Esophagus muscularis mucosa (tissue), 4 donors: ENCODE measurements at regions not wholly inside any gene's neighbourhood (a gene's known extent, or its start where the extent isn't known, plus 50 kb on each side); places are given as distances from the start of the nearest gene placed in this dataset.
"Not testable (repeated sequence)": the region's sequence is repeated elsewhere in the genome, so short reads cannot be mapped to it uniquely, and the experiment has no call there.

ENCODE experiments used
- DNase-seq: peaks from one replicate; pipeline ENCODE4 v3.0.0-alpha.2; 2017; ENCODE audit errors: extremely low spot score
- H3K27ac ChIP-seq, 4 donors: fragments of 200-600 bp; sonication (generic); replicated peaks in 1 of 4; 1 replicate in 3 of 4; 2 replicates in 1 of 4; pipeline ENCODE4 v1.5.1; 2016 to 2019; ENCODE audit warnings: mild to moderate bottlenecking in 1 of 4
- H3K27me3 ChIP-seq, 4 donors: fragments of 200-600 bp; sonication (generic); one replicate each; pipeline versions ENCODE4 v1.5.1 to v1.6.0; 2016 to 2019
- H3K36me3 ChIP-seq, 4 donors: fragments of 200-600 bp; sonication (generic); one replicate each; pipeline ENCODE4 v1.5.1; 2016 to 2019
- H3K4me1 ChIP-seq, 4 donors: fragments of 200-600 bp; sonication (generic); one replicate each; pipeline ENCODE4 v1.5.1; 2016 to 2019
- H3K4me3 ChIP-seq, 4 donors: fragments of 200-600 bp; sonication (generic); 1 replicate in 2 of 4; 2 replicates in 2 of 4; pipeline ENCODE4 v1.5.1; 2016 to 2019; ENCODE audit warnings: mild to moderate bottlenecking in 4 of 4, moderate library complexity in 1 of 4
- H3K9me3 ChIP-seq, 4 donors: fragments of 200-600 bp; sonication (generic); 1 replicate in 3 of 4; 2 replicates in 1 of 4; pipeline ENCODE4 v1.5.1; 2016 to 2019
- EP300 ChIP-seq: sonication (generic); formaldehyde crosslinking; IDR thresholded peaks from one replicate; pipeline ENCODE4 v1.6.1; 2017; ENCODE audit warnings: antibody characterized with exemption
- POLR2A ChIP-seq: fragments of 450-650 bp; IDR thresholded peaks from one replicate; pipeline ENCODE4 v1.6.1; 2017; ENCODE audit warnings: antibody characterized with exemption, moderate library complexity, mild to moderate bottlenecking, low read depth
- POLR2AphosphoS5 ChIP-seq, 2 donors: sonication (generic); formaldehyde crosslinking; IDR thresholded peaks; one replicate each; pipeline ENCODE4 v1.6.1; 2017; ENCODE audit warnings: antibody characterized with exemption in 2 of 2
- WGBS: methylation state at CpG from one replicate; pipeline ENCODE4 v1.1.5; 2018; 5-methylcytosine and 5-hydroxymethylcytosine counted together
- intact Hi-C: fragments of 100-400 bp; cut with DNase I; formaldehyde crosslinking; loops from one replicate; pipeline ENCODE4 v1.15.1; 2023
- TF ChIP-seq, protein P1 (sequence below), 3 experiments: fragments of 200-600 bp in 2 of 3; fragments of 450-650 bp in 1 of 3; sonication (generic) in 2 of 3; IDR thresholded peaks; one replicate each; pipeline ENCODE4 v1.5.1; 2017 to 2019; ENCODE audit warnings: antibody characterized with exemption in 3 of 3, mild to moderate bottlenecking in 2 of 3, moderate library complexity in 1 of 3

DNA sequence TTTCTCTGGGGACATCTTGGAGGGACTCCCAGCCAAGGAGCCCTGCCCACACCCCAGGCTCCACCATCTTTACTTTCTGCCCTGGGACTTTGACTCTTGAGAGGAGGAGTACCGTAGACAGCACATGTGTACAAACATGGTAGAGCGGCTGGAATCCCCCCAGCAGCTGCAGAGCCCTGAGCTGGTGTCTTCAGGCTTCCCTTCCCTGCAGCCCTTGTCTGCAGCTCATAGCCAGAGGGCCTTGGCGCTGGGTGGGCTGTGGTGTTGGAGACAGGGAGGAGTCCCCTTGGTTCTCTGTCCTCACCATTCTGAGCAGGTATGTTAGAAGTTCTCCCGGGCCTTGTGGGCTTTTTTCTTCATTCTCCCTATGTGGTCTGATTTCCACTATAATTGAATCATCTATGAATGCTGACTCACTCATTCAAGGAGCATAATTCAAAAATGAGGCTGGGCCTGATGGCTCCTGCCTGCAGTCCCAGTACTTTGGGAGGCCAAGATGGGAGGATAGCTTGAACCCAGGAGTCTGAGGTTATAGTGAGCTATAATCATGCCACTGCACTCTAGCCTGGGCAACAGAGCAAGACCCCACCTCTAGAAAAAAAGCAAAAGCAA, 97.8 kb upstream of the MEF2A start:
- WGBS, result 94% methylated on average over 3 of the region's 4 CpGs
- Histone ChIP-seq H3K27me3 (no peaks in the 10 kb centered on the region), H3K27ac (no peak overlapping the region), H3K36me3 (no peaks in the 10 kb centered on the region), H3K4me3 (no peak overlapping the region), H3K9me3 (peaks cover 0 to 13% (median 12%) of the 10 kb centered on the region in 4 donors), H3K4me1 (peaks cover 0 to 3% (median 1%) of the 10 kb centered on the region in 4 donors)
- DNase-seq, result no peak
- TF ChIP-seq, protein P1, sequence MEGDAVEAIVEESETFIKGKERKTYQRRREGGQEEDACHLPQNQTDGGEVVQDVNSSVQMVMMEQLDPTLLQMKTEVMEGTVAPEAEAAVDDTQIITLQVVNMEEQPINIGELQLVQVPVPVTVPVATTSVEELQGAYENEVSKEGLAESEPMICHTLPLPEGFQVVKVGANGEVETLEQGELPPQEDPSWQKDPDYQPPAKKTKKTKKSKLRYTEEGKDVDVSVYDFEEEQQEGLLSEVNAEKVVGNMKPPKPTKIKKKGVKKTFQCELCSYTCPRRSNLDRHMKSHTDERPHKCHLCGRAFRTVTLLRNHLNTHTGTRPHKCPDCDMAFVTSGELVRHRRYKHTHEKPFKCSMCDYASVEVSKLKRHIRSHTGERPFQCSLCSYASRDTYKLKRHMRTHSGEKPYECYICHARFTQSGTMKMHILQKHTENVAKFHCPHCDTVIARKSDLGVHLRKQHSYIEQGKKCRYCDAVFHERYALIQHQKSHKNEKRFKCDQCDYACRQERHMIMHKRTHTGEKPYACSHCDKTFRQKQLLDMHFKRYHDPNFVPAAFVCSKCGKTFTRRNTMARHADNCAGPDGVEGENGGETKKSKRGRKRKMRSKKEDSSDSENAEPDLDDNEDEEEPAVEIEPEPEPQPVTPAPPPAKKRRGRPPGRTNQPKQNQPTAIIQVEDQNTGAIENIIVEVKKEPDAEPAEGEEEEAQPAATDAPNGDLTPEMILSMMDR (IDR thresholded peaks at IDR 0.05), result no peak
- TF ChIP-seq EP300, result no peak
- TF ChIP-seq POLR2A, result no peak
- no peak for TF ChIP-seq POLR2AphosphoS5 (IDR thresholded peaks at IDR 0.05)
- intact Hi-C loops, result no loop called here

DNA sequence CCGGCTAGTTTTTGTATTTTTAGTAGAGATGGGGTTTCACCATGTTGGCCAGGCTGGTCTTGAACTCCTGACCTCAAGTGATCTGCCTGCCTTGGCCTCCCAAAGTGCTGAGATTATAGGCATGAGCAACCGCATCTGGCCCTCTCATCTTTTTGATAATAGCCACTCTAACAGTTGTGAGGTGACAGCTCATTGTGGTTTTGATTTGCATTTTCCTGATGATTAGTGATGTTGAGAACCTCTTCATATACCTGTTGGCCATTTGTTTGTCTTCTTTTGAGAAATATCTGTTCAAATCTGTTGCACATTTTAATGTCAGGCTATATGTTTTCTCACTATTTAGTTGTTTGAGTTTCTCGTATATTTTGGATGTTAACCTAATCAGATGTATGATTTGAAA, 95.6 kb upstream of the MEF2A start:
- 97% methylated on average over 3 of the region's 3 CpGs for WGBS
- H3K27ac ChIP-seq, H3K36me3 ChIP-seq, H3K9me3 ChIP-seq, H3K4me3 ChIP-seq, DNase-seq, intact Hi-C loops, H3K27me3 ChIP-seq: not testable (repeated sequence)
- H3K4me1 ChIP-seq, result peaks cover 13 to 25% (median 18%) of the 10 kb centered on the region in 4 donors

DNA sequence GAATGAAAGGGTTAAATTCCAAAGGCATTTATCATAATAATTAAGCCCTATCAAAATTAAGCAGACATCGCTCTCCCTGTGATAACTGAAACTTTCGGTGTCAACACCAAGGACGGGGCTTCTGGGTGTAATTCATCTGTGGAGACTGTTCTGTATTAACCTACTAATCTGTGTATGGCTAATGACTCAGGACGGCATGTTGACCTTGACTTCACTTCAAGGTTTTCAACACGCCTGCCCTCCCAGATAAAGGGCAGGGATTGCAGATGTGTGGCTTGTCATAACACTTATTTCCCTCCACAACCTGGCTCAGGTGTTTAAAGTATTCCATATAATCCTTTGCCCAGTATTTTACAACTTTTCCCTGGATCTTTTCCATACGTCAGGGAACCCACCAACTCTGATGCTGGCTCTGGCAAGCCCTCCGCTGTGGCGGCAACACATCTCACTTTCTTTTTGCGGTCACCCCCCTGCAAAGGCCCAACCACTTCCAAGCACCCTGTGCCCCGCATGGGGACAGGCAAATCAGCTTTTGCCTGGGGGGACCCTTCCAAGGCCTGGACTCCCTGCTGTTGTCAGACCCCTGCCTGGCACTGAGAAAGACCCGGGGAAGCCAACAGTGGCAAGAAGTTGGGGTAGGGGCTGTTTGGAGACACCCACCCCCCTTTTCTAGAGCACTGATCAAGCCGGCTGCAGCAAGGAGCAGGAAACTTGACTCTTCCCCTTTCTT, 93.2 kb upstream of the MEF2A start:
- TF ChIP-seq POLR2A, result no peak
- TF ChIP-seq, protein P1 (IDR thresholded peaks at IDR 0.05), result no peak
- TF ChIP-seq POLR2AphosphoS5 (IDR thresholded peaks at IDR 0.05), result no peak
- TF ChIP-seq EP300, result no peak
- Histone ChIP-seq H3K27ac (no peak overlapping the region), H3K4me3 (no peak overlapping the region)

DNA sequence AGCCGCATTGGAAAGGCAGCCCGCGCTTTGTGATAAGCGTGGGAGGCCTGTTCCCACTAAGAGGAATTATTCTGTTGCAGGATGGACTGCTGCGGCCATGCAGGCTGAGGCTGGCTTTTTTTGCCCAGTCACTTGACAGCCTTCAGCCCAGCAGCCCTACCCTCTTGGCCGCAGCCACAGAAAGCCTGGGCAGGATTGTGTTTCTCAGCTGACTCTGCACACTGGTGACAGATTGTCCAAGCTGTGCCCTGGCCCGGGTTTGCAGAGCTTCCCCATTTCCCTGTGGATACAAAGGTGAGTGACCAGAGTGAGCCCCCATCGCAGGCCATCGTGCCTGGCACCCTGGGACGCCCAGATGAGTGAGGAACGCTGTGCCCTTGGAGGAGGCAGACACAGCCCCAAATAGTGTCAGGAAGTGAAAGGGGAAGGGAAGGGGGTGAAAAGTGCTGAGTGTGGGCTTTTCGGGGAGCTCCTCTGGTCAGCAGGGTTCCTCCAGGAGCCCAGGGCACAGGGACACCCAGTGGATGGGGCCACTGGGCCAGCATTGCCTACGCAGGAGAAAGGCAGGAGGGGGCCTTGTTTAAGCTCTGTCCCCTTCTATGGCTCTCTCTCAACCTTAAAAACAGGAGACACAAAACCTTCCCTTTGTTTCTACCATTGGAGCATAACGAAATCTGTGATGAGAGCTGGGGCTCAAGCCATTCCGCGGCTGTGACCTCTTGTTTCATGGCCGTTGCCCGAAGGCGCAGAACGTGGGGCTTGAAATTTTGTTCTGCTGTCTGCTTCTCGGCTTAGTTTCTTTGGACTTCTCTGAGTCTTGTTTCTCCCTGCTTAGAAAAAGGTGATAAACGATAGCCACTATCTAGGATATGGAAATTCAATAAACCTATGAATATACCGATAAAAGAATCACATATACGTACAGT, 91.5 kb upstream of the MEF2A start:
- intact Hi-C loops, result no loop called here
- TF ChIP-seq POLR2AphosphoS5 (IDR thresholded peaks at IDR 0.05), result peak in 1 of 2 donors; percentile 54
- TF ChIP-seq EP300, result no peak
- WGBS, result 81% methylated on average over 22 of the region's 24 CpGs
- no peaks in the 10 kb centered on the region for H3K9me3 ChIP-seq
- DNase-seq, result no peak
- peak overlapping the region; percentile 8 to 86 (median 56) for H3K27ac ChIP-seq
- H3K4me3 ChIP-seq, result no peak overlapping the region
- H3K27me3 ChIP-seq, result no peaks in the 10 kb centered on the region
- H3K36me3 ChIP-seq, result no peaks in the 10 kb centered on the region
- H3K4me1 ChIP-seq, result peaks cover 43 to 58% (median 45%) of the 10 kb centered on the region in 4 donors

More for the DNA sequence above, 93.2 kb upstream of the MEF2A start:
- DNase-seq, result no peak
- no peaks in the 10 kb centered on the region for H3K9me3 ChIP-seq
- WGBS, result 93% methylated on average over 12 of the region's 12 CpGs
- intact Hi-C loops, result no loop called here
- no peaks in the 10 kb centered on the region for H3K36me3 ChIP-seq
- H3K4me1 ChIP-seq, result peaks cover 37 to 49% (median 41%) of the 10 kb centered on the region in 4 donors
- no peaks in the 10 kb centered on the region for H3K27me3 ChIP-seq

DNA sequence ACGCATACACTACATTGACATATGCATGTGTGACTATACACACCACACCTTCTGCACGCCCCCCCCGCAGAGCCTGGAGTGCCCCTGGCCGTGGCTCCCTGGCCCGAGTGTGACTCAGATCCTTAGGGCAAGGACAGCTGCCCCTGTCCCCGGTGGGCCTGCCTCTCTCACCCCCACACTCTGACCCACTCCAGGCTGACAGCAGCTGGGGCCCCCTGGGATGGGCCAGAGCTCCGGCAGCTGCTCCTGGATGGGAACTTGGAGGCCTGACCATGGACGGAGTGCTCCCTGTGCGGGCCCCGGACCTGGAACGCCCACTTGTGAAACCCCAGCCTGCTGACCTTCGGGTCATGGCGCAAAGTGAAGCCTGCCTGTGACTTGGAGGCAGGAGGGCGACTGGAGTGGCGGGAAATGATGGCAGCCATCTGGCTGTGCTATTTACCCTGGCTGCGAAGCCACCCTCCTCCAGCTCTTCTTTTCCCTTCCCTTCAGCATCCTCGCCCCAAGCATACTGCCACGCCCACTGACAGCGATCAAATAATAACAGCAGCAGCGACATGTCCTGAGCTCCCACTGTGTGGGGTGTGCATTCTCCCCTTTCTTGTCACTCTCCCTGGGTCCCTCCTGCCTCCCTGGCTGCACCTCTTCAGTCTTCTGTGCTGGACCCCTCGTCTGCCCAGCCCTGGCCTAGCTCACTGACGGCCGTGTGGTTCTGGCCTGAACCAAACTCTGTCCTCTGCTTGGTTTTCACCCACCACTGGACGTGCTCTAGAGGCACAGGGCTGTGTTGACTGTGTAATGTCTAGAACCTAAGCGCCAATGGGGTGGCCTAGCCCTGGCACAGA, 90.7 kb upstream of the MEF2A start:
- WGBS, result 82% methylated on average over 16 of the region's 25 CpGs
- intact Hi-C loops, result no loop called here
- TF ChIP-seq POLR2A (no peak), POLR2AphosphoS5 (IDR thresholded peaks at IDR 0.05) (peak in 1 of 2 donors; percentile 42), EP300 (no peak)
- TF ChIP-seq, protein P1 (IDR thresholded peaks at IDR 0.05), result no peak

More for the DNA sequence above, 90.7 kb upstream of the MEF2A start:
- Histone ChIP-seq H3K9me3 (no peaks in the 10 kb centered on the region), H3K4me3 (no peak overlapping the region), H3K36me3 (no peaks in the 10 kb centered on the region), H3K27ac (peak overlapping the region; percentile 76 to 88 (median 84)), H3K4me1 (peaks cover 43 to 58% (median 45%) of the 10 kb centered on the region in 4 donors), H3K27me3 (no peaks in the 10 kb centered on the region)
- no peak for DNase-seq
